ENCODE measurements at regions not wholly inside any gene's neighbourhood (a gene's known extent, or its start where the extent isn't known, plus 50 kb on each side); places are given as distances from the start of the nearest gene placed in this dataset.

DNA sequence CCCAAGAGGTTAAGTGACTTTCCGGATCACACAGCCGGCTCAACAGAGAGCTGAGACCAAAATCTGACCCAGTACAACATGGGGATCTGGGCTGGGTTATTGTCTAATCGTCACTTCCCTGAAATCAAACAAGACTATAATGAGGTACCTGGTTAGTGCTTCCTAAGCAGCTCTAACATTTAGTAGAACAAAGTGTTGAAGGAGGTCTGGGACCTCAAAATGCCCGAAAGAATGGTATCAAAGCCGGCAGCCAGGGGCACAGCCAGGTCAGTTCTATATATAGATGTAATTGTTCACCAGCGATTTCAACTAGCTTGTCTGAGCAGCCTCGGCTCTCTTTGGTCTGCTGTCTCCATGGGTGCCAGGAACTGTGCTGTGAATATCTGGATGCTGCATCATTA lies 245.5 kb upstream of the ECI2 start:
- Histone ChIP-seq H3F3A (ENCODE audit: low read length, unreplicated experiment) (no peaks in the 10 kb centered on the region), H3K4me2 (ENCODE audit: low read length) (no peak overlapping the region), H3K79me2 (ENCODE audit: low read length) (no peaks in the 10 kb centered on the region), H3K4me1 (ENCODE audit: insufficient read depth, low read length) (no peaks in the 10 kb centered on the region), H3K9me3 (ENCODE audit: low read length) (peaks cover 25% of the 10 kb centered on the region), H3K9ac (ENCODE audit: low read length) (no peak overlapping the region), H2AFZ (ENCODE audit: low read length) (no peak overlapping the region), H3K36me3 (ENCODE audit: low read depth, low read length) (no peaks in the 10 kb centered on the region), H3K9me2 (replicated peaks; ENCODE audit: low read length) (0 out of 2 replicates have a peak, but pooled peaks cover 3% of the 10 kb centered on the region), H3K27ac (ENCODE audit: low read length) (no peak overlapping the region), H3K4me3 (ENCODE audit: low read length) (no peak overlapping the region), H3K27me3 (ENCODE audit: low read length) (no peaks in the 10 kb centered on the region), H4K20me1 (ENCODE audit: low read length) (no peaks in the 10 kb centered on the region)
- CTCF ChIA-PET: no interaction called here
- TF ChIP-seq, protein P1, sequence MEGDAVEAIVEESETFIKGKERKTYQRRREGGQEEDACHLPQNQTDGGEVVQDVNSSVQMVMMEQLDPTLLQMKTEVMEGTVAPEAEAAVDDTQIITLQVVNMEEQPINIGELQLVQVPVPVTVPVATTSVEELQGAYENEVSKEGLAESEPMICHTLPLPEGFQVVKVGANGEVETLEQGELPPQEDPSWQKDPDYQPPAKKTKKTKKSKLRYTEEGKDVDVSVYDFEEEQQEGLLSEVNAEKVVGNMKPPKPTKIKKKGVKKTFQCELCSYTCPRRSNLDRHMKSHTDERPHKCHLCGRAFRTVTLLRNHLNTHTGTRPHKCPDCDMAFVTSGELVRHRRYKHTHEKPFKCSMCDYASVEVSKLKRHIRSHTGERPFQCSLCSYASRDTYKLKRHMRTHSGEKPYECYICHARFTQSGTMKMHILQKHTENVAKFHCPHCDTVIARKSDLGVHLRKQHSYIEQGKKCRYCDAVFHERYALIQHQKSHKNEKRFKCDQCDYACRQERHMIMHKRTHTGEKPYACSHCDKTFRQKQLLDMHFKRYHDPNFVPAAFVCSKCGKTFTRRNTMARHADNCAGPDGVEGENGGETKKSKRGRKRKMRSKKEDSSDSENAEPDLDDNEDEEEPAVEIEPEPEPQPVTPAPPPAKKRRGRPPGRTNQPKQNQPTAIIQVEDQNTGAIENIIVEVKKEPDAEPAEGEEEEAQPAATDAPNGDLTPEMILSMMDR (conservative IDR thresholded peaks at IDR 0.05; ENCODE audit: low read depth, low read length): no peak
- TF ChIP-seq EZH2 (IDR thresholded peaks at IDR 0.05; ENCODE audit: low read length, unreplicated experiment): no peak
- TF ChIP-seq EZH2phosphoT487 (IDR thresholded peaks at IDR 0.05; ENCODE audit: borderline replicate concordance, low read length): no peak
- no TSS peak for BruUV-seq (replicated peaks)
- ATAC-seq (no peak), DNase-seq (no peak)
- intact Hi-C loops (cut with micrococcal nuclease): no loop called here
- POLR2A ChIA-PET (ENCODE audit: unreplicated experiment): no interaction called here

DNA sequence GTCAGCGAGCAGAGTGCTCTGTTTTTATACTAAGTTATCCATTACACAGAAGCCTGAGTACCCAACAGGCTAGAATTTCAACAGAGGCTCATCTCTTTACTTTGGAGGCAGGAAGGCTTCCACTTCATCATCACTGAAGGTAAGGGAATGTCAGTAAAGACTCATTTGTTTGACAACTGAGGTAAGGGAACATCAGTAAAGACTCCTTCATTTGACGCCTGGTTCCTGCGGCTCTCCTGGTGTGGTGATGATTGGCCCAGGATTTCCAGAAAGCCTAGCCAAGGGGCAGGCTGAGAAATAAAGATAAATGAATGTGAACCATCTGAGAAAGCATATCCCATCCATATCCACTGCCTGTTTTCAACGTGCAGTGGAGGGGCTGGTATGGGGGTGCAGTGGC lies 244.6 kb upstream of the ECI2 start:
- Histone ChIP-seq H3K4me2 (ENCODE audit: low read length) (no peak overlapping the region), H3K4me3 (ENCODE audit: low read length) (no peak overlapping the region), H3K36me3 (ENCODE audit: low read depth, low read length) (no peaks in the 10 kb centered on the region), H2AFZ (ENCODE audit: low read length) (no peak overlapping the region), H3K79me2 (ENCODE audit: low read length) (no peaks in the 10 kb centered on the region), H3K9ac (ENCODE audit: low read length) (no peak overlapping the region), H3K9me2 (replicated peaks; ENCODE audit: low read length) (0 out of 2 replicates have a peak, but pooled peaks cover 3% of the 10 kb centered on the region), H3K4me1 (ENCODE audit: insufficient read depth, low read length) (no peaks in the 10 kb centered on the region), H3F3A (ENCODE audit: low read length, unreplicated experiment) (no peaks in the 10 kb centered on the region), H3K27me3 (ENCODE audit: low read length) (no peaks in the 10 kb centered on the region), H4K20me1 (ENCODE audit: low read length) (no peaks in the 10 kb centered on the region), H3K9me3 (ENCODE audit: low read length) (peaks cover 19% of the 10 kb centered on the region), H3K27ac (ENCODE audit: low read length) (no peak overlapping the region)
- no TSS peak for BruUV-seq (replicated peaks)
- no peak for TF ChIP-seq EZH2phosphoT487 (IDR thresholded peaks at IDR 0.05; ENCODE audit: borderline replicate concordance, low read length)
- TF ChIP-seq, protein P1 (conservative IDR thresholded peaks at IDR 0.05; ENCODE audit: low read depth, low read length): no peak
- CTCF ChIA-PET: no interaction called here
- intact Hi-C loops (cut with micrococcal nuclease): no loop called here
- DNase-seq (no peak), ATAC-seq (no peak)
- POLR2A ChIA-PET (ENCODE audit: unreplicated experiment): no interaction called here

- Histone ChIP-seq H3K79me2 (ENCODE audit: low read length) (no peaks in the 10 kb centered on the region), H3K9me3 (ENCODE audit: low read length) (0 out of 2 replicates have a peak, but pooled peaks cover 8% of the 10 kb centered on the region), H3K4me2 (ENCODE audit: low read length) (no peak overlapping the region), H3K4me3 (ENCODE audit: low read length) (no peak overlapping the region), H4K20me1 (ENCODE audit: low read length) (no peaks in the 10 kb centered on the region), H3K9ac (ENCODE audit: low read length) (no peak overlapping the region), H3K36me3 (ENCODE audit: low read depth, low read length) (no peaks in the 10 kb centered on the region), H3K27ac (ENCODE audit: low read length) (no peak overlapping the region), H3K27me3 (ENCODE audit: low read length) (no peaks in the 10 kb centered on the region), H3K9me2 (replicated peaks; ENCODE audit: low read length) (0 out of 2 replicates have a peak, but pooled peaks cover 3% of the 10 kb centered on the region), H2AFZ (ENCODE audit: low read length) (no peak overlapping the region), H3K4me1 (ENCODE audit: insufficient read depth, low read length) (no peaks in the 10 kb centered on the region), H3F3A (ENCODE audit: low read length, unreplicated experiment) (no peaks in the 10 kb centered on the region)
- CTCF ChIA-PET: no interaction called here
- intact Hi-C loops (cut with micrococcal nuclease): no loop called here
- no peak for TF ChIP-seq EZH2 (IDR thresholded peaks at IDR 0.05; ENCODE audit: low read length, unreplicated experiment)
- TF ChIP-seq, protein P1 (conservative IDR thresholded peaks at IDR 0.05; ENCODE audit: low read depth, low read length): no peak
- TF ChIP-seq EZH2phosphoT487 (IDR thresholded peaks at IDR 0.05; ENCODE audit: borderline replicate concordance, low read length): no peak
- BruUV-seq (replicated peaks): no TSS peak
- DNase-seq (no peak), ATAC-seq (no peak)
- POLR2A ChIA-PET (ENCODE audit: unreplicated experiment): no interaction called here
Observed at GRCh38 chr6:4378319-4378996, 243.1 kb upstream of the ECI2 start.
